MG63 (cell line): ENCODE measurements at regions not wholly inside any gene's neighbourhood (a gene's known extent, or its start where the extent isn't known, plus 50 kb on each side); places are given as distances from the start of the nearest gene placed in this dataset.
"Not testable (repeated sequence)": the region's sequence is repeated elsewhere in the genome, so short reads cannot be mapped to it uniquely, and the experiment has no call there.

ENCODE experiments used
- DNase-seq: peaks from one replicate; pipeline ENCODE4 v3.0.0-alpha.2; 2020
- H3K27me3 ChIP-seq: fragments of 250-450 bp; sonication (Bioruptor Pico); 2 replicates; pipeline ENCODE4 v1.5.1; 2020; ENCODE audit warnings: mild to moderate bottlenecking, moderate library complexity
- H3K36me3 ChIP-seq: fragments of 250-450 bp; sonication (Bioruptor Pico); 2 replicates; pipeline ENCODE4 v1.5.1; 2020; ENCODE audit warnings: mild to moderate bottlenecking, moderate library complexity
- H3K4me3 ChIP-seq: fragments of 250-450 bp; sonication (Bioruptor Pico); 2 replicates; pipeline ENCODE4 v1.5.1; 2020; ENCODE audit warnings: mild to moderate bottlenecking, moderate library complexity
- H3K9me3 ChIP-seq: fragments of 250-450 bp; sonication (Bioruptor Pico); 2 replicates; pipeline ENCODE4 v1.5.1; 2020; ENCODE audit warnings: mild to moderate bottlenecking, moderate library complexity

DNA sequence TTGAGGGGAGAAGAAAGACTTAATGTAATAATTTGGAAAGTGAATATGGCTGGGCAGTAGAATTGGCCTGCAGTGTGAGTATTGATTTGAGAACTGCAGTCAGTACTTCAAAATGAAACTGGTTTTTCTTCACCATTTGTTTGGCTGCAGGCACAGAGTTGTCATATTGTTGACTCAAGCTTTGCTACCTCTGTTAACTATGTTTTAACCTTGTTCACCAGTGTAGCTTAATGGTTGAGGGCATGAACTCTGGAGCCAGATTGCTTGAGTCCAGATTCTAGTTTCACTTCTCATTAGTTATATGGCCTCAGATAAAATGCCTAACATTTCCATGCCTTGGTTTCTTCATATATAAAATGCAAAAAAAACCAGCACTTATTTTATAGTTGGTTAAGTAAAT, 64.1 kb downstream of the CFAP44 start:
- DNase-seq = no peak
- Histone ChIP-seq H3K9me3 (no peaks in the 10 kb centered on the region), H3K27me3 (no peaks in the 10 kb centered on the region), H3K4me3 (no peak overlapping the region), H3K36me3 (no peaks in the 10 kb centered on the region)

DNA sequence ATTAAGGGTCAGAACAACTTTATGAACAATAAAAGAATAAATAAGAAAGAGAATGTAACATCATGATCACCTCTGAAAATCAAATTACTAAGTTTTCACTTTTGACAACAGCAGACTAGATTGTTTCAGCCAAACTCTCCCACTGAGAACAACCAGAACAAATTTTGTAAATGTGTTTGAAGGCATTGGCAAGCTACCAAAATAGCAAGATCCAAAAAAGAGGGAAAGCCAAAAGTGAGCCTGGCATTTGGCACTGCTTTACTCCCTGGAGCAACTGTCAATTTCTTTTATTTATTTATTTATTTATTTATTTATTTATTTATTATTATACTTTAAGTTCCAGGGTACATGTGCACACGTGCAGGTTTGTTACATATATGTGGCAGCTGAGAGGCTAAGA, 67.2 kb downstream of the CFAP44 start:
- H3K9me3 ChIP-seq = peaks cover 2% of the 10 kb centered on the region; the same call in 1 of the 2 replicates
- H3K27me3 ChIP-seq = no peaks in the 10 kb centered on the region
- DNase-seq = no peak
- no peak overlapping the region for H3K4me3 ChIP-seq
- no peaks in the 10 kb centered on the region for H3K36me3 ChIP-seq

DNA sequence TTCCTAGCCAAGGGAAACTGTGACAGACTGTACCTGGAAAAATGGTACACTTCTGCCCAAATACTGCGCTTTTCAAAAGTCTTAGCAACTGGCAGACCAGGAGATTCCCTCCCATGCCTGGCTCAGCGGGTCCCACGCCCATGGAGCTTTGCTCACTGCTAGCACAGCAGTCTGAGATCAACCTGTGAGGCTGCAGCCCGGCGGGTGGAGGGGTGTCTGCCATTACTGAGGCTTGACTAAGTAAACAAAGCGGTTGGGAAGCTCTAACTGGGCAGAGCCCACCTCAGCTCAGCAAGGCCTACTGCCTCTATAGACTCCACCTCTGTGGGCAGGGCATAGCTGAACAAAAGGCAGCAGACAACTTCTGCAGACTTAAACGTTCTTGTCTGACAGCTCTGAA, 74.5 kb downstream of the CFAP44 start:
- not testable (repeated sequence) for H3K4me3 ChIP-seq, DNase-seq, H3K27me3 ChIP-seq, H3K36me3 ChIP-seq, H3K9me3 ChIP-seq

DNA sequence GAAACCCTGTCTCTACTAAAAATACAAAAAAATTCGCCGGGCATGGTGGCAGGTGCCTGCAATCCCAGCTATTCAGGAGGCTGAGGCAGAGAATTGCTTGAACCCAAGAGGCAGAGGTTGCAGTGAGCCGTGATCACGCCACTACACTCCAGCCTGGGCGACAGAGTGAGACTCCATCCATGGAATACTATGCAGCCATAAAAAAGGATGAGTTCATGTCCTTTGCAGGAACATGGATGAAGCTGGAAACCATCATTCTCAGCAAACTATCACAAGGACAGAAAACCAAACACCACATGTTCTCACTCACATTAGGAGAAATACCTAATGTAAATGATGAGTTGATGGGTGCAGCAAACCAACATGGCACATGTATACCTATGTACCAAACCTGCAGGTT, 86.0 kb downstream of the CFAP44 start:
- H3K36me3 ChIP-seq, H3K27me3 ChIP-seq, H3K4me3 ChIP-seq, DNase-seq, H3K9me3 ChIP-seq: not testable (repeated sequence)

DNA sequence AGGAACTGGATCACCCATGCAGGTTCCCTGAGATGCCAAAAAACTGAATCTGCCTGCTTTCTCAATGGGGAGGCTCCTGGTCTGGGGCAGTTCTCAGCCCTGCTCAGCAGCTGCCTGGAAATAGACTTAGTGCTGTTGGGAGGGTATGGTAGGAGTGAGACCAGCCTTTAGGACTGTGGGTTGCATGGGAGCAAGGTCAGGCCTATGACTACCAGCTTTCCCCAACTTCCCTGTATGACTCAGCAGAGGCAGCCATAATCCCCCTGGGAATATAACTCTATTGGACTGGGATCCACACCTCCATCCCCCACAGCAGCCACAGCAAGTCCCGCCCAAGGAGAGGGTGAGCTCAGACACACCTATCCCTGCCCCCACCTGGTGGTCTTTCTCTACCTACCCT, 87.0 kb downstream of the CFAP44 start:
- Histone ChIP-seq H3K27me3 (no peaks in the 10 kb centered on the region), H3K36me3 (no peaks in the 10 kb centered on the region), H3K4me3 (no peak overlapping the region), H3K9me3 (no peaks in the 10 kb centered on the region)
- DNase-seq = peak; percentile 6

DNA sequence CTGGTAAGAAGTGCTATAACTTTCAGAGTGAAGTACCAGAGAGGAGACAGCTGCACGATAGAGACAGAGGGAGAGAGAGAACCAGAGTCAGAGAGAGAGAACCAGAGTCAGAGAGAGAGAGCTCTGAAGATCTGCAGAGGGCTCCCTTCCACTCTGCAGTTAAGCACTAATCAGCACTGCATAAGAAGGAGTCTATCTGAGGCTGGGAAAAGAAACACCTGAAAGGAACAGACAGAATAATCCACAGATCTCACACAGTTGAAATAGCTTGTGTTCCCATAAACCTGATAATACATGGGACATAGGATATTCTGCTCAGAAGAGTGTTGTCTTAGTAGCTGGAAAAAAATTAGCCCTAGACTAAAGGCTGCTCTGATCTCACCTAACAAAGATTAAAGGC, 87.6 kb downstream of the CFAP44 start:
- Histone ChIP-seq H3K9me3 (no peaks in the 10 kb centered on the region), H3K4me3 (no peak overlapping the region), H3K36me3 (no peaks in the 10 kb centered on the region), H3K27me3 (no peaks in the 10 kb centered on the region)
- no peak for DNase-seq

DNA sequence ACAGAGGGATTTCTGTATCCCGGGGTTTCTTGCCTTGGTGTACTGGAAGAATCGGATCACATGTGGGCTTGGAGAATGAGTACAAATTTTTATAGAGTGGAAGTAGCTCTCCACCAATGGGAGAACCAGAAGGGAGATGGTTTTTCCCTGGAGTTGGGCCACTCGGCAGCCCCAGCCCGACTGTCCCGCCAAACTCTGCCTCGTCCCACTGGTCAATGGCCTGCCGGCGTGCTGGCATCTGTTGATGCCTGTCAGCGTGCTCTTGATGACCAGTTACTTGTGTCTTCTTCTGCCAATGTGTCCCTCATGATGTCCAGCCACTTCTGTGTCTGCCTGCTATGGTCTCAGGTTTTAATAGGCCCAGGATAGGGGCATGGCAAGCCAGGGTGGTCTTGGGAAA, 100.5 kb downstream of the CFAP44 start:
- H3K27me3 ChIP-seq = no peaks in the 10 kb centered on the region
- no peak overlapping the region for H3K4me3 ChIP-seq
- H3K36me3 ChIP-seq = no peaks in the 10 kb centered on the region
- peaks cover 3% of the 10 kb centered on the region; the same call in 1 of the 2 replicates for H3K9me3 ChIP-seq
- no peak for DNase-seq

DNA sequence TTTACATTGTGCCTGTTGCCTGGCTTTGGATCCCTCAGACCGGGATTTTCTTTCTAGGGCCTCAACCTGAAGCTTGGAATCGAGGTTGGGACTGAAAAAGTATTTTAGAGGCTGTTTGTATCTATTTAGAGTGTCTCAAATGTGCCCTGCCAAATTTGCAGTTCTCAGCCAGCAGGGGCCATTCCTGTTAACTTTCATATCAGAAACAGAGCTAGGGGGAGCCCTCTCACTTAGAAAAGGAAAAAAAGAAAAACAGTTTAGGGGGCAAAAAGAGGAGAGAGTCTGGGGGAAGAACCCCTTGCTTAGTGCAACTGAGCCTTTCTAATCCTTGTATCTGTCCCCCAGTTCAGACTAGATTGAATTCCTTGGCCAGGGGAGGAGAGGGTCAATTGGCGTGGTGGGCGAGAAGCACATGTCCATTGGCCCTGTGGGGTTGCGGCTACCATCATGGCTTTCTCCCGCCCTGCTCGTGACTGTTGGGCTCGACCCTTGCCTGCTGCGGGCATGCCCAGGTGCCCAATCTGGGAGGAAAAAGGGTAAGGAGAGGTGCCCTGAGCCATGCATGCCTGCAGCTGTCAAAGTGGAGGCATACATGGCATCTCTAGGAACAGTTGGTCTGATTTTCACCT, 101.6 kb downstream of the CFAP44 start:
- Histone ChIP-seq H3K27me3 (no peaks in the 10 kb centered on the region), H3K9me3 (peaks cover 3% of the 10 kb centered on the region; the same call in 1 of the 2 replicates), H3K4me3 (no peak overlapping the region), H3K36me3 (no peaks in the 10 kb centered on the region)
- no peak for DNase-seq
